ENCODE measurements at regions not wholly inside any gene's neighbourhood (a gene's known extent, or its start where the extent isn't known, plus 50 kb on each side); places are given as distances from the start of the nearest gene placed in this dataset.

- TF ChIP-seq CTCF (IDR thresholded peaks at IDR 0.05) (no peak), EP300 (IDR thresholded peaks at IDR 0.05) (no peak)
Measured at GRCh38 chr9:100671898-100672297, 94.0 kb downstream of the CAVIN4 start.
